GM10266 (cell line): ENCODE measurements at regions not wholly inside any gene's neighbourhood (a gene's known extent, or its start where the extent isn't known, plus 50 kb on each side); places are given as distances from the start of the nearest gene placed in this dataset.

Experiments used
- DNase-seq: peaks from one replicate; pipeline ENCODE4 v3.0.0; 2012; ENCODE audit errors: extremely low spot score
- CTCF ChIP-seq: IDR thresholded peaks from 2 replicates; pipeline ENCODE4 v1.5.1; 2012; ENCODE audit warnings: mild to moderate bottlenecking, low read depth; ENCODE audit not compliant: control insufficient read depth, insufficient read depth; ENCODE audit errors: missing control alignments

- DNase-seq: no peak
- no peak for TF ChIP-seq CTCF
Measured at GRCh38 chr18:78611869-78612268, 367.7 kb upstream of the SALL3 start.

- no peak for TF ChIP-seq CTCF
- no peak for DNase-seq
Measured at GRCh38 chr18:78612318-78612717, 367.3 kb upstream of the SALL3 start.

- no peak for DNase-seq
- TF ChIP-seq CTCF: no peak
Measured at GRCh38 chr18:78612801-78613200, 366.8 kb upstream of the SALL3 start.

GRCh38 chr18:78618726-78619125 is 360.9 kb upstream of the SALL3 start:
- no peak for TF ChIP-seq CTCF
- no peak for DNase-seq

- TF ChIP-seq CTCF: no peak
Measured at GRCh38 chr18:78619854-78620253, 359.8 kb upstream of the SALL3 start.

GRCh38 chr18:78620326-78620725 is 359.3 kb upstream of the SALL3 start:
- TF ChIP-seq CTCF: no peak
- DNase-seq: no peak

More at GRCh38 chr18:78619854-78620253, 359.8 kb upstream of the SALL3 start:
- no peak for DNase-seq

- TF ChIP-seq CTCF: no peak
- DNase-seq: no peak
Measured at GRCh38 chr18:78621141-78621755, 358.4 kb upstream of the SALL3 start.
